ENCODE measurements at regions not wholly inside any gene's neighbourhood (a gene's known extent, or its start where the extent isn't known, plus 50 kb on each side); places are given as distances from the start of the nearest gene placed in this dataset.

- no peak for DNase-seq (ENCODE audit: low read depth in 2 of 2)
These were observed 118.6 kb upstream of the RET start for GRCh38 chr10:42958142-42958868.

GRCh38 chr10:42959833-42960232, 117.0 kb upstream of the RET start:
- no peak for DNase-seq (ENCODE audit: low read depth in 2 of 2)
- H3K4me3 ChIP-seq (replicated peaks in 1 of 4; ENCODE audit: control extremely low read depth in 1 of 4, insufficient read depth in 1 of 4, low read depth in 3 of 4, low read length in 4 of 4): no peak overlapping the region
- TF ChIP-seq CTCF (conservative IDR thresholded peaks at IDR 0.05 in 1 of 2, IDR thresholded peaks at IDR 0.05 in 1 of 2; ENCODE audit: low read depth in 1 of 2, low read length in 2 of 2): no peak
- TF ChIP-seq EZH2 (IDR thresholded peaks at IDR 0.05; ENCODE audit: low read length, missing control alignments): no peak
- no peaks in the 10 kb centered on the region for H3K9me3 ChIP-seq (ENCODE audit: control insufficient read depth, insufficient read depth, low read depth, low read length)
- no peaks in the 10 kb centered on the region for H3K79me2 ChIP-seq (ENCODE audit: control insufficient read depth, insufficient read depth, low read length)
- no peaks in the 10 kb centered on the region for H3K27me3 ChIP-seq (ENCODE audit: control insufficient read depth, insufficient read depth, low read length)
- H3K4me2 ChIP-seq (ENCODE audit: extremely low read depth, insufficient read depth, low read length): no peak overlapping the region
- no peaks in the 10 kb centered on the region for H3K4me1 ChIP-seq (ENCODE audit: control insufficient read depth, extremely low read depth, insufficient read depth, low read length)
- H3K27ac ChIP-seq (ENCODE audit: insufficient read depth, low read length): no peak overlapping the region
- H2AFZ ChIP-seq (ENCODE audit: low read length): no peak overlapping the region
- no peaks in the 10 kb centered on the region for H3K36me3 ChIP-seq (ENCODE audit: control insufficient read depth, insufficient read depth, low read length)
- no peak overlapping the region for H3K9ac ChIP-seq (ENCODE audit: insufficient read depth, low read length)
- no peaks in the 10 kb centered on the region for H4K20me1 ChIP-seq (ENCODE audit: control insufficient read depth, extremely low read depth, insufficient read depth, low read length)

More at GRCh38 chr10:42958142-42958868, 118.6 kb upstream of the RET start:
- Histone ChIP-seq H3K27ac (ENCODE audit: insufficient read depth, low read length) (no peak overlapping the region), H2AFZ (ENCODE audit: low read length) (no peak overlapping the region), H3K36me3 (ENCODE audit: control insufficient read depth, insufficient read depth, low read length) (no peaks in the 10 kb centered on the region), H3K27me3 (ENCODE audit: control insufficient read depth, insufficient read depth, low read length) (no peaks in the 10 kb centered on the region), H4K20me1 (ENCODE audit: control insufficient read depth, extremely low read depth, insufficient read depth, low read length) (no peaks in the 10 kb centered on the region), H3K9ac (ENCODE audit: insufficient read depth, low read length) (no peak overlapping the region), H3K4me3 (replicated peaks in 1 of 4; ENCODE audit: control extremely low read depth in 1 of 4, insufficient read depth in 1 of 4, low read depth in 3 of 4, low read length in 4 of 4) (no peak overlapping the region), H3K4me2 (ENCODE audit: extremely low read depth, insufficient read depth, low read length) (no peak overlapping the region), H3K79me2 (ENCODE audit: control insufficient read depth, insufficient read depth, low read length) (no peaks in the 10 kb centered on the region), H3K4me1 (ENCODE audit: control insufficient read depth, extremely low read depth, insufficient read depth, low read length) (no peaks in the 10 kb centered on the region), H3K9me3 (ENCODE audit: control insufficient read depth, insufficient read depth, low read depth, low read length) (no peaks in the 10 kb centered on the region)
- TF ChIP-seq EZH2 (IDR thresholded peaks at IDR 0.05; ENCODE audit: low read length, missing control alignments) (no peak), CTCF (conservative IDR thresholded peaks at IDR 0.05 in 1 of 2, IDR thresholded peaks at IDR 0.05 in 1 of 2; ENCODE audit: low read depth in 1 of 2, low read length in 2 of 2) (no peak)

- Histone ChIP-seq H3K9me3 (ENCODE audit: control insufficient read depth, insufficient read depth, low read depth, low read length) (no peaks in the 10 kb centered on the region), H2AFZ (ENCODE audit: low read length) (no peak overlapping the region), H3K36me3 (ENCODE audit: control insufficient read depth, insufficient read depth, low read length) (no peaks in the 10 kb centered on the region), H3K9ac (ENCODE audit: insufficient read depth, low read length) (no peak overlapping the region), H4K20me1 (ENCODE audit: control insufficient read depth, extremely low read depth, insufficient read depth, low read length) (no peaks in the 10 kb centered on the region), H3K27me3 (ENCODE audit: control insufficient read depth, insufficient read depth, low read length) (no peaks in the 10 kb centered on the region), H3K4me1 (ENCODE audit: control insufficient read depth, extremely low read depth, insufficient read depth, low read length) (no peaks in the 10 kb centered on the region), H3K79me2 (ENCODE audit: control insufficient read depth, insufficient read depth, low read length) (no peaks in the 10 kb centered on the region), H3K4me2 (ENCODE audit: extremely low read depth, insufficient read depth, low read length) (no peak overlapping the region), H3K4me3 (replicated peaks in 1 of 4; ENCODE audit: control extremely low read depth in 1 of 4, insufficient read depth in 1 of 4, low read depth in 3 of 4, low read length in 4 of 4) (no peak overlapping the region), H3K27ac (ENCODE audit: insufficient read depth, low read length) (no peak overlapping the region)
- no peak for TF ChIP-seq EZH2 (IDR thresholded peaks at IDR 0.05; ENCODE audit: low read length, missing control alignments)
- DNase-seq (ENCODE audit: low read depth in 2 of 2): peak; percentile 8 to 14
These were observed 116.3 kb upstream of the RET start for GRCh38 chr10:42960491-42960990.
